Activated T-cell treated with anti-CD3 and anti-CD28 coated beads, Interleukin-2, amount 50 U/mL, for 4 hours (primary cell): ENCODE measurements at regions not wholly inside any gene's neighbourhood (a gene's known extent, or its start where the extent isn't known, plus 50 kb on each side); places are given as distances from the start of the nearest gene placed in this dataset.
"Not testable (repeated sequence)": the region's sequence is repeated elsewhere in the genome, so short reads cannot be mapped to it uniquely, and the experiment has no call there.

ENCODE experiments used
- ATAC-seq, 2 donors: fragments of 200-7000 bp; cut with Tn5 transposase; one replicate each; pipeline ENCODE4 v1.10.0; 2021
- DNase-seq: peaks from one replicate; pipeline ENCODE4 v3.0.0-alpha.2; 2020
- H3K27me3 Mint-ChIP-seq: one replicate; pipeline ENCODE4 v1.8.0; 2021; ENCODE audit warnings: low read depth, mixed read lengths
- H3K36me3 Mint-ChIP-seq: one replicate; pipeline ENCODE4 v1.8.0; 2022; ENCODE audit warnings: mixed read lengths; ENCODE audit not compliant: insufficient read depth
- H3K4me1 Mint-ChIP-seq: one replicate; pipeline ENCODE4 v1.8.0; 2021; ENCODE audit warnings: low read depth, mixed read lengths
- H3K4me3 Mint-ChIP-seq: one replicate; pipeline ENCODE4 v1.8.0; 2021; ENCODE audit warnings: mild to moderate bottlenecking, moderate library complexity, mixed read lengths
- H3K9me3 Mint-ChIP-seq: one replicate; pipeline ENCODE4 v1.8.0; 2021; ENCODE audit warnings: mixed read lengths

DNA sequence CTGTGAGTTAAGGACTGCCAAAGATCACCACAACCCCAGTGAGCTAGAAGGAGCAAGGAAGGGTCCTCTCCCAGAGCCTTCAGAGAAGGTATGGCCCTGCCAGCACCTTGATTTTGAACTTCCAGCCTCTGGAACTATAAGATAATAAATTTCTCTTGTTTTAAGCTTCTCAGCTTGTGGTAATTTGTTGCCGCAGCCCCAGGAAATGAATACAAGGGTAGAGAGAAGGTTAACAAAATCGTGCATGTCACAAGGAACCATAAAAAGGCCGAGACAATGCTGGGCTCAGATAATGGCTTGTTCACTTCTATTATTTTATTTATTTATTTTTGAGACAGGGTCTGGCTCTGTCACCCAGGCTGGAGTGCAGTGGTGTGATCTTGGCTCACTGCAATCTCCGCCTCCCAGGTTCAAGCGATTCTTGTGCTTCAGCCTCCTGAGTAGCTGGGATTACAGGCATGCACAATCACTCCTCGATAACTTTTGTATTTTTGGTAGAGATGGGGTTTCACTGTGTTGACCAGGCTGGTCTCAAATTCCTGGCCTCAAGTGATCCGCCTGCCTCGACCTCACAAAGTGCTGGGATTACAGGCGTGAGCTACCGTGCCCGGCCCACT lies 71.5 kb downstream of the WSB1 start:
- not testable (repeated sequence) for H3K36me3 Mint-ChIP-seq, DNase-seq, H3K4me1 Mint-ChIP-seq, H3K27me3 Mint-ChIP-seq, H3K4me3 Mint-ChIP-seq, ATAC-seq, H3K9me3 Mint-ChIP-seq

DNA sequence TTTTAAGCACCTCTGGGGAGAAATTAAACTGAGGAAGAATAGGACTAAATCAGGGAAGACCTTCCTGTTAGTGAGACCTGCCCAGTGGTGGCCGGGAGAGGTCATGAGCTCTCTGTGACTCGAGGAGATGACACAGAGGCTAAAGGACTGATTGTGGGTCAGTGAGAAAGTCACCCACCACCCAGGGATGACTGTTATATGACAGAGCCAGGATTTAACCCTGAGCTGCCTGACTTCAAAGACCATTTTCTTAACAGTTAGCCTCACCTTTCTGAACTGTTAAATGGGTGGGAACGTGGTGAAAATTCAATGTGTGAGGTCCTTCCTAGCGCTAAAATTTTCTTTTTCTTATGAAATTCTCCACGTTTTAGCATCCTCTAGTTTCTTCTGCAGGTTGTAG lies 72.5 kb downstream of the WSB1 start:
- DNase-seq (no peak), ATAC-seq (no peak)
- Mint-ChIP-seq H3K36me3 (no peaks in the 10 kb centered on the region), H3K4me3 (no peak overlapping the region), H3K27me3 (no peaks in the 10 kb centered on the region), H3K9me3 (peaks cover 4% of the 10 kb centered on the region), H3K4me1 (no peaks in the 10 kb centered on the region)

DNA sequence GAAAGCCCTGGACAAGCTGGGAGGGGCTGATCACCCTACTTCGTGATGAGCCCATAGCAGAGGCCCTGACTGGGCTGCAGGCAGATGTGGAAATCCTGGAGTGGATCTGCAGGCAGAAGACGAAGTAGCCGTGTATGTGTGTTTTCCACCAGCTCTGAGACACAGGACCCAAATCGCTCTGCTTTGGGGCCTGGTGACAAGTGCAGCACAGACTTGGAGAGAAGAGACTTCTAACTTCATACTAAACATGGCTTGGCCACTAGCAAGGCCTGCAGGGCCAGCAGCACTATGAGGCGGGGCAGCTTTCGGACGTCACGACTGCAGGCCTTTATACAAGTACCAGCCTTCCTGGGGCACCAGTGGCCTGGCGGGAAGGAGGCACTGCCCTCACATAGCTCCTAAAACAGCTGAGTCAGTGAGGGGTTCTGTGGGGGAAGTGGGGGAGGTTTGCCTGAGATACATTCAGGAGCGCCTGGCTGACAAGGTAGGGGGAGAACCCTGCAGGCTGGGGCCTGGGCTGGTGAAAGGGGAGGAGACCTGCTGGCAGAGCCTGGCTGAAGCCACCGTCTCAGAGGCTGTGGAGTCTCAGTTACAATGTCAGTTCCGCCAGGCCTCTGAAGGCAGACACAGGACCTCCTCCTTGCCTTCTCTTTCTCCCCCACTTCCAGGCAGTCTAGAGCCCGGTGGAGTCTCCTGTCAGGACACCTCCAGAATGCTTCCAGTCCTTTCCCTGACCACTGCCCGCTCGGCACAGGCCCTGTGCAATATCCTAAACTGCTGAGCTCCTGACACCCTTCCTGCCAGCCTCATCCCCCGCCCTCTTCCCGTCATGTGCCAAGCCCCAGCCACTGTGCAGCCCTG lies 73.4 kb downstream of the WSB1 start:
- H3K27me3 Mint-ChIP-seq, result peaks cover 5% of the 10 kb centered on the region
- no peak for ATAC-seq
- peaks cover 10% of the 10 kb centered on the region for H3K9me3 Mint-ChIP-seq
- H3K36me3 Mint-ChIP-seq, result peaks cover 2% of the 10 kb centered on the region
- no peak overlapping the region for H3K4me3 Mint-ChIP-seq
- no peaks in the 10 kb centered on the region for H3K4me1 Mint-ChIP-seq
- DNase-seq, result no peak

DNA sequence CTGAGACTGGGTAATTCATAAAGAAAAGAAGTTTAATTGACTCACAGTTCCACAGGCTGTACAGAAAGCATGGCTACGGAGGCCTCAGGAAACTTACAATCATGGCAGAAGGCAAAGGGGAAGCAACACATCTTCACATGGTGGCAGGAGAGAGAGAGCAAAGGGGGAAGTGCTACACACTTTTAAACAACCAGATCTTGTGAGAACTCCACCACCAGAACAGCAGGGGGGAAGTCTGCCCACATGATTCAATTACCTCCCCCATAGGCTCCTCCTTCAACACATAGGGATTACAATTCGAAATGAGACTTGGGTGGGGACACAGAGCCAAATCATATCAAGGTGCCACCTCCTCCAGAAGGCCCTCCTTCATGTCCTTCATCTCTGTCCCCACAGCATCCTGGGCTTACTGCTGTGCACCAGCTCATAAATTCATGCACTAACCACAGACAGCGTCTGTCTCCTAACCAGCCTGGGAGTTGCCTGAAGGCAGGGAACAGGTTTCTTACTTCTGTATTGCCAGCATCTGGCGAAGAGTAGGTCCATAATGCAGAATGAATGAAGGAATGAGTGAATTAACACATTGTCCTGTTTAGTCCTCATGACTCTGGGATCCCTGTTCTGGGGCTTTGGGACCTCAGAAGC lies 74.4 kb downstream of the WSB1 start:
- DNase-seq, result no peak
- no peak for ATAC-seq
- peaks cover 7% of the 10 kb centered on the region for H3K27me3 Mint-ChIP-seq
- H3K4me3 Mint-ChIP-seq, result no peak overlapping the region
- H3K36me3 Mint-ChIP-seq, result peaks cover 2% of the 10 kb centered on the region
- peaks cover 14% of the 10 kb centered on the region for H3K9me3 Mint-ChIP-seq
- H3K4me1 Mint-ChIP-seq, result no peaks in the 10 kb centered on the region

DNA sequence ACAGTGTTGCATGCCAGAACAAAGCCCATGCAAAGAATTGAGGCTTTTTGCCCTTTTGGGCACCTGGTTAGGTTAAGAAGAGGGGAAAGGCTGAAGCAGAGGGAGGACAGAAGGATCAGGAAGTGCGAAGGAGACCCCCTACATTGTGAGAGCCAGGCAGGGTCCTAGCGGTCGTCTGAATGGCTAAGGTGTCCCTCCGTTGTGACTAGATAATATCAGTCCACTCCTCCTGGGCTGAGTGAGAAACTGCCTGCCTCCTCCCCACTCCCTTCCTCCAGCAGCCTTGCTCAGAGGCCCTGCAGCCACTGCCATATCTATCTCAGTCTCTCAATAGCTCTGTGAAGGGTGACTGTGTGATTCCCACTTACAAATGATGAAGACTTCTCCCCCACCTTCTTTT lies 75.1 kb downstream of the WSB1 start:
- H3K4me1 Mint-ChIP-seq, result no peaks in the 10 kb centered on the region
- no peak for DNase-seq
- H3K27me3 Mint-ChIP-seq, result peaks cover 7% of the 10 kb centered on the region
- no peak overlapping the region for H3K4me3 Mint-ChIP-seq
- no peak for ATAC-seq
- peaks cover 17% of the 10 kb centered on the region for H3K9me3 Mint-ChIP-seq
- H3K36me3 Mint-ChIP-seq, result peaks cover 2% of the 10 kb centered on the region

DNA sequence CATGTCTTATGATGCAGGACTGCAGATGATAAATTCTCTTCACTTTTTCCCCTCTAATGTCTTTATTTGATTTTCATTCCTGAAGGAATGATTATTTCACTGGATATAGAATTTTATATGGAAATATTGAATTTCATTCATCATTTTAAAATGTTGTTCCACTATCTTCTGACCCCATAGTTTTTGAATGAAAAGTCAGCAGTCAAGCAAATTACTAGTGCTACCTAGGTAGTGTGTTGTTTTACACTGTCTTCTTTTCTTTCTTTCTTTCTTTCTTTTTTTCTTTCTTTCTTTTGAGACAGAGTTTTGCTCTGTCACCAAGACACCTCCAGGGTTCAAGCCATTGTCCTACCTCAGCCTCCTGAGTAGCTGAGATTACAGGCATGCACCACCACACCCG lies 76.9 kb downstream of the WSB1 start:
- H3K9me3 Mint-ChIP-seq, result peaks cover 23% of the 10 kb centered on the region
- DNase-seq (no peak), ATAC-seq (no peak)
- no peaks in the 10 kb centered on the region for H3K4me1 Mint-ChIP-seq
- H3K36me3 Mint-ChIP-seq, result peaks cover 2% of the 10 kb centered on the region
- no peak overlapping the region for H3K4me3 Mint-ChIP-seq
- H3K27me3 Mint-ChIP-seq, result peaks cover 12% of the 10 kb centered on the region

DNA sequence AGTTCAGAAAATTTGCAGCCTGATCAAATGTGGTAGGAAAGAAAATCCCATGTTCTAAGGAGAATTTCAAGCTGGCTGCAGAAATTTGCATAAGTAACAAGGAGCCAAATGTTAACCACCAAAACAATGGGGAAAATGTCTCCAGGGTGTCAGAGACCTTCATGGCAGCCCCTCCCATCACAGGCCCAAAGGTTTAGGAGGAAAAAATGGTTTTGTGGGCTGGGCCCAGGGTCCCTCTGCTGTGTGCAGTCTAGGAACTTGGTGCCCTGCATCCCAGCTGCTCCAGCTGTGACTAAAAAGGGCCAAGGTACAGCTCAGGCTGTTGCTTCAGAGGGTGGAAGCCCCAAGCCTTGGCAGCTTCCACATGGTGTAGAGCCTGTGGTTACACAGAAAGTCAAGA lies 79.8 kb downstream of the WSB1 start:
- not testable (repeated sequence) for H3K4me1 Mint-ChIP-seq, ATAC-seq, H3K36me3 Mint-ChIP-seq, DNase-seq, H3K4me3 Mint-ChIP-seq
- Mint-ChIP-seq H3K9me3 (peaks cover 23% of the 10 kb centered on the region), H3K27me3 (peaks cover 12% of the 10 kb centered on the region)

DNA sequence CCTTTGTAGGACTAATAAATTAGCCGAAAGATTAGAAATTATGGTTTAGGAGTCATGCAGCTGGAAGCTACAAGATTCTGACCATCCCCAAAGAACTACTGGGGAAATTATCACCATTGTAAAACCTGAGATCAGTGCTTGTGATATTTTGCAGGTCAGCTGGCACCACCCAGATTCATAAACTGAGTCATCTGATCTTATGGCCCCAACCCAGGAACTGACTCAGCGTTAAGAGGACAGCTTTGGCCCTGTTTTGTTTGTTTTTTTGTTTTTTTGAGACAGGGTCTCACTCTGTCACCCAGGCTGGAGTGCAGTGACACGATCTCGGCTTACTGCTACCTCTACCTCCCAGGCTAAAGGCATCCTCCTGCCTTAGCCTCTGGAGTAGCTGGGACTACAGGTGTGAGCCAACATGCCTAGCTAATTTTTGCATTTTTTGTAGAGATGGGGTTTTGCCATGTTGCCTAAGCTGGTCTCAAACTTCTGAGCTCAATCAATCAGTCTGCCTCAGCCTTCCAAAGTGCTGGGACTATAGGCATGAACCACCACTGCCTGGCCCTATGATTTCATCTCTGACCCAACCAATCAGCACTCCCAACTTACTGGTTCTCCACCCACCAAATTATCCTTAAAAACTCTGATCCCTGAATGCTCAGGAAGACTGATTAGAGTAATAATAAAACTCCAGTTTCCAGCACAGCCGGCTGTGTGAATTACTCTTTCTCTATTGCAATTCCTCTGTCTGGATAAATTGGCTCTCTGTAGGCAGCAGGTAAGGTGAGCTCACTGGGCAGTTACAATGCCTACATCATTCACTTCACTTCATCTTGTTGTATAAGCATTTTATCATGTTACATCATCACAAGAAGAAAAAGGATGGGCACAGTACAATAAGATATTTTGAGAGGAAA lies 79.4 kb upstream of the KSR1 start:
- Mint-ChIP-seq H3K4me1 (no peaks in the 10 kb centered on the region), H3K9me3 (peaks cover 15% of the 10 kb centered on the region), H3K27me3 (peaks cover 29% of the 10 kb centered on the region), H3K36me3 (no peaks in the 10 kb centered on the region), H3K4me3 (no peak overlapping the region)
- DNase-seq (no peak), ATAC-seq (no peak)

DNA sequence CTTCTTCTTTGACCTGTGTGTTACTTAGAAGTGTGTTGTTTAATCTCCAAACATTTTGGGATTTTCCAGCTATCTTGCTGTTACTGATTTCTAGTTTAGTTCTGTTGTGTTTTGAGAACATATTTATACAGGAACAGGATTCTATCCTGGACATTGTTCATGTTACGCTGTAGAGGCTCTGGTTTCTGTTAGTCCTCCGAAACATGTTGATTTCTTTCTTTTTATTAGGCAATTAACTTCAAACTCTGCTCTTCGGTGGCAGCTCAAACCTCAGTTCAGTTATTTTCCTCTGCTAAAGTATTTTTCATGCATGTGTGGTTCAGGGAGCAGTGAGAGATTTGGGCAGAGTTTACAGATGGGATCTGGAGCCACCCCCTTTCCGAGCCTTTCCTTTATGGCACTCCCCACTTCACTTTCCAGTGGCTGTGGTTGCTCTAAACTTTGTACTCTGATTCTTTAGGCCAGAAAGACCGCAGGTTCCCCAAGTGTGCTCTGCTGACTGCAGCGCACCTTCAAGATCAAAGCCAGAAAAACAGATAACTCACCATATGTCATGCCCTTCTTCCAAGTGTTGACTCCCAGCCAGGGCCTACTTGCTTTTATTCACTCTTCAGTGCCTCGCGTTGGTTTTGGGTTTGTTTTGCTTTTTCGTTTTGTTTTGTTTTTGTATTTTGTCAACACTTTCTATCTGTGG lies 77.6 kb upstream of the KSR1 start:
- Mint-ChIP-seq H3K36me3 (no peaks in the 10 kb centered on the region), H3K9me3 (peaks cover 6% of the 10 kb centered on the region), H3K27me3 (peaks cover 24% of the 10 kb centered on the region), H3K4me1 (no peaks in the 10 kb centered on the region), H3K4me3 (no peak overlapping the region)
- DNase-seq (no peak), ATAC-seq (no peak)

DNA sequence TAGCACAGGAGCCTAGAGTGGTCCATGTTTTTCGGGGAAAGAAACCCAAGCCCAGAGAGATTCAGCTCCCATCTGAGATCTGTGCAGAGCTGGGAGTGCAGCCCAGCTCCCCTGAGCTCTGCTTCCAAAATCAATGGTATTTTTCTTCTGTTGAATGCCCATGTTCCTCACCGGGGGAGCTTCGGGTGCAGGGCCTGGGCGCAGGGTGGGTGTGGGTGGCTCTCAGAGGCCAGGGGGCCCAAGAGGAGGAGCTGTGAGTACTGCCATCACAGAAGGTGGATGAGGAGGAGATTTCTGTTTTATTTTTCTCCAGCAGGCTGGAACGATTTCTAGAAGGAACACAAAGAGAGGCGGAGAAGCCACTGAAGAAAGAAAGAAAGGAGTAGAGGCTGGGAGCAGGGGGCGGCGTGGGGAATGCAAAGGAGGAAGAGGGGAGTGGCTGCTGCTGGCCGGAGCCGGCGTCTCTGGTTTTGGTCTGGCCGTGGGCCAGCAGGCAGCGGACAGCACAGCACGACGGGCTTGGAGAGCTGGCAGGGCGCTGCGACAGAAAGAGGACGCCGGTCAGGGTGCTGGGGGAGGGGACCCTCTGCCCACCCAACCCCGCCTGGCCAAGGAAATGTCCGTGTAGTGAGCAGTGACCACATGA lies 76.2 kb upstream of the KSR1 start:
- Mint-ChIP-seq H3K36me3 (no peaks in the 10 kb centered on the region), H3K4me1 (no peaks in the 10 kb centered on the region), H3K9me3 (peaks cover under 1% of the 10 kb centered on the region), H3K4me3 (no peak overlapping the region), H3K27me3 (peaks cover 20% of the 10 kb centered on the region)
- no peak for DNase-seq
- ATAC-seq, result no peak

DNA sequence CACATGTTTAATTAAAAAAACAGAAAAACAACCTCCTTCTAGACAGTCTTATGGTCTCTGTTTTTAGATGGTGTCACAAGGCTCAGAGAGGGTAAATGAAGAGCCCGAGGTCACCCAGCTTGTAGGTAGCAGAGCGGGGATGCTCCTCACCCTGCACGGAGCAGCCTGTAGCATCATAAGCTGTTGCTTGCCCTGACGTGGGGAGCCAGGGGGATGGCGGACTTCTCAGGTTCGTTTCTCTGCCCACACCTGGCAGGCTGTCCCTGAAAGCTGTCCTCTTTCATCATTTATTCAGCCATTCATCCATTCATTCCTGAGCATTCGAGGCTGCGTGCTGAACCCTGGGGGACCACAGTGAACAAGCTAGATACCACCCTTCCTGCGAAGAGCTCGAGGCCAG lies 75.7 kb upstream of the KSR1 start:
- ATAC-seq, result no peak
- Mint-ChIP-seq H3K4me3 (no peak overlapping the region), H3K9me3 (no peaks in the 10 kb centered on the region), H3K36me3 (no peaks in the 10 kb centered on the region), H3K4me1 (no peaks in the 10 kb centered on the region), H3K27me3 (peaks cover 20% of the 10 kb centered on the region)
- no peak for DNase-seq

DNA sequence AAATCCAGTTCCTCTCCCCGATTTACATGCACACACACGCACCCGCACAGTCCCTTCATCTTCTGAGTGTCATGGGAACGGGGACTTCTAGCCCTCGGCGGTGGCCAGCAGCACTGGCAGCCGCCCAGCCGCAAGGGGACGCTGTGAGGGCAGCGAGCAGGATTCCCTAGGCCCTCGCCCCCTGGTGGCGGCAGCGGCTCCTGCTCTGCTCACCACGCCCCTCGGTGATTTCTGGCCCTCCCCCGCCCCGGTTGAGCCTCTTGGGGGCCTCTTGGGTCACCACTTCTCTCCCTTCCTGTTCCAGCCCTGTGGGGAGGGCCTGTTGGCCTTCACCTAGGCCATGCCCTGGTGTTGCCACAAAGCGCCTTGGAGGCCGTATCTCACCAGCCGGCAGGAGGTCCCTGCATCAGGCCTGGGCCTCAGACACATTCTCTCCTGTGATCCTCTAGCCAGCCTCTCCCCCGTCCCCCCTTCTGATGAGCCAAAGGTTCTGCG lies 75.2 kb upstream of the KSR1 start:
- peak; percentile 69 for DNase-seq
- no peaks in the 10 kb centered on the region for H3K9me3 Mint-ChIP-seq
- H3K4me1 Mint-ChIP-seq, result no peaks in the 10 kb centered on the region
- peak; percentile 92 to 95 for ATAC-seq
- H3K36me3 Mint-ChIP-seq, result no peaks in the 10 kb centered on the region
- no peak overlapping the region for H3K4me3 Mint-ChIP-seq
- H3K27me3 Mint-ChIP-seq, result peaks cover 20% of the 10 kb centered on the region

DNA sequence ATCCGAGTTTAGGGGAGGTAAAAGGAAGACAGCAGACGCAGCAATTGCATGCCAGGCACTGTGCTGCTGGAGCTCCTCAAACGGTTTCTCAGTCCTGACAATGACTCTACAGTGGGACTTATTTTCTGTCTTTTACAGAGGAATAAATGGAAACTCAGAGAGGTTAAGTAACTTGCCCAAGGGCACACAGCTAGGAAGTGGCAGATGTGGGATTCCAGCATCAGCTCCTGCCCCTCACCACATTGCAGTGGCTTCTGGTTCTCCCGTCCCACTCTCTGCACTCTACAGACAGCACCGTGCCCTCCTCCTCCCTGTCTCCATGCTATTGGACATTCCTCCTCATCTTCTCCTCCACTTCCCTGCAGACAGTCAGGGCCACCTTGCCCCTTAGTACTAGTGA lies 74.2 kb upstream of the KSR1 start:
- Mint-ChIP-seq H3K4me3 (no peak overlapping the region), H3K36me3 (no peaks in the 10 kb centered on the region), H3K4me1 (no peaks in the 10 kb centered on the region), H3K27me3 (peaks cover 20% of the 10 kb centered on the region), H3K9me3 (no peaks in the 10 kb centered on the region)
- ATAC-seq (no peak), DNase-seq (no peak)
